ENCODE measurements at regions not wholly inside any gene's neighbourhood (a gene's known extent, or its start where the extent isn't known, plus 50 kb on each side); places are given as distances from the start of the nearest gene placed in this dataset.

- no TSS peak for BruUV-seq (replicated peaks)
- intact Hi-C loops (cut with micrococcal nuclease), result no loop called here
- Histone ChIP-seq H4K20me1 (ENCODE audit: low read length) (no peaks in the 10 kb centered on the region), H3K4me3 (ENCODE audit: low read length) (no peak overlapping the region), H3K36me3 (ENCODE audit: low read depth, low read length) (no peaks in the 10 kb centered on the region), H3K9ac (ENCODE audit: low read length) (no peak overlapping the region), H3K27me3 (ENCODE audit: low read length) (no peaks in the 10 kb centered on the region), H3K4me2 (ENCODE audit: low read length) (no peak overlapping the region), H2AFZ (ENCODE audit: low read length) (no peak overlapping the region), H3K79me2 (ENCODE audit: low read length) (no peaks in the 10 kb centered on the region), H3K4me1 (ENCODE audit: insufficient read depth, low read length) (no peaks in the 10 kb centered on the region), H3K9me3 (ENCODE audit: low read length) (no peaks in the 10 kb centered on the region; the same call in 1 of the 2 replicates), H3K9me2 (replicated peaks; ENCODE audit: low read length) (no peaks in the 10 kb centered on the region), H3F3A (ENCODE audit: low read length, unreplicated experiment) (no peaks in the 10 kb centered on the region), H3K27ac (ENCODE audit: low read length) (no peak overlapping the region)
- TF ChIP-seq CTCF (conservative IDR thresholded peaks at IDR 0.05; ENCODE audit: low read depth, low read length) (no peak), EZH2 (IDR thresholded peaks at IDR 0.05; ENCODE audit: low read length, unreplicated experiment) (no peak), EZH2phosphoT487 (IDR thresholded peaks at IDR 0.05; ENCODE audit: borderline replicate concordance, low read length) (no peak)
- DNase-seq (peak; percentile 28), ATAC-seq (peak; percentile 35; the same call in 1 of the 2 replicates)
- POLR2A ChIA-PET (ENCODE audit: unreplicated experiment), result no interaction called here
- CTCF ChIA-PET, result no interaction called here
These were observed 222.1 kb upstream of the SNX7 start for GRCh38 chr1:98439471-98439870.

- H4K20me1 ChIP-seq (ENCODE audit: low read length), result no peaks in the 10 kb centered on the region
- no peaks in the 10 kb centered on the region for H3K36me3 ChIP-seq (ENCODE audit: low read depth, low read length)
- no peak overlapping the region for H3K27ac ChIP-seq (ENCODE audit: low read length)
- H3K9me2 ChIP-seq (replicated peaks; ENCODE audit: low read length), result no peaks in the 10 kb centered on the region
- H3K9me3 ChIP-seq (ENCODE audit: low read length), result no peaks in the 10 kb centered on the region; the same call in 1 of the 2 replicates
- no peak overlapping the region for H3K4me3 ChIP-seq (ENCODE audit: low read length)
- ChIA-PET POLR2A (ENCODE audit: unreplicated experiment) (no interaction called here), CTCF (no interaction called here)
- no peak overlapping the region for H2AFZ ChIP-seq (ENCODE audit: low read length)
- H3K4me1 ChIP-seq (ENCODE audit: insufficient read depth, low read length), result no peaks in the 10 kb centered on the region
- intact Hi-C loops (cut with micrococcal nuclease), result no loop called here
- H3K4me2 ChIP-seq (ENCODE audit: low read length), result no peak overlapping the region
- no peak for ATAC-seq
- TF ChIP-seq CTCF (conservative IDR thresholded peaks at IDR 0.05; ENCODE audit: low read depth, low read length) (no peak), EZH2 (IDR thresholded peaks at IDR 0.05; ENCODE audit: low read length, unreplicated experiment) (no peak), EZH2phosphoT487 (IDR thresholded peaks at IDR 0.05; ENCODE audit: borderline replicate concordance, low read length) (no peak)
- H3K79me2 ChIP-seq (ENCODE audit: low read length), result no peaks in the 10 kb centered on the region
- H3K9ac ChIP-seq (ENCODE audit: low read length), result no peak overlapping the region
- H3K27me3 ChIP-seq (ENCODE audit: low read length), result no peaks in the 10 kb centered on the region
- no peak for DNase-seq
- no TSS peak for BruUV-seq (replicated peaks)
- no peaks in the 10 kb centered on the region for H3F3A ChIP-seq (ENCODE audit: low read length, unreplicated experiment)
These were observed 224.0 kb upstream of the SNX7 start for GRCh38 chr1:98437540-98437939.

DNA sequence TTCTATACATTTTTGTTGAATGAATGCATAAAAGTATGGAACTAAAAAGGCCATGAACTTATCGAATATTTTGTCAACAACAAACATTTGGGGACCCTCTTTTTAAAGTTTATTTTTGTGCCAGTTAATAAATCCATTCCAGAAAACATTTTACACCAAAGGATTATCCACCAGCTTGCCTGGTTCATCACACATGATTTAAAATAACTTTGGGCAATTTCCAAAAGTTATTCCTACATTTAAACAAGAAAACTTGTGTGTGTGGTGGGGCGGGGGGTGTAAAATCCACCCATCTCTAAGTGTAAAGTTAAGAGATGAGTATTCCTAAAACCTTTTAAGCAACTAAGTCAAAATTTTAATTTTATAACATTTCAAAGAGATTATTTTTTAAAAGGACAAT, 224.5 kb upstream of the SNX7 start:
- no peak overlapping the region for H3K27ac ChIP-seq (ENCODE audit: low read length)
- no peaks in the 10 kb centered on the region for H3K79me2 ChIP-seq (ENCODE audit: low read length)
- ATAC-seq (no peak), DNase-seq (no peak)
- H3K9me2 ChIP-seq (replicated peaks; ENCODE audit: low read length), result no peaks in the 10 kb centered on the region
- CTCF ChIA-PET, result no interaction called here
- POLR2A ChIA-PET (ENCODE audit: unreplicated experiment), result no interaction called here
- no peak overlapping the region for H2AFZ ChIP-seq (ENCODE audit: low read length)
- no peaks in the 10 kb centered on the region for H3K4me1 ChIP-seq (ENCODE audit: insufficient read depth, low read length)
- H4K20me1 ChIP-seq (ENCODE audit: low read length), result no peaks in the 10 kb centered on the region
- no peak overlapping the region for H3K4me2 ChIP-seq (ENCODE audit: low read length)
- no peak overlapping the region for H3K4me3 ChIP-seq (ENCODE audit: low read length)
- BruUV-seq (replicated peaks), result no TSS peak
- intact Hi-C loops (cut with micrococcal nuclease), result no loop called here
- no peaks in the 10 kb centered on the region for H3K27me3 ChIP-seq (ENCODE audit: low read length)
- H3F3A ChIP-seq (ENCODE audit: low read length, unreplicated experiment), result no peaks in the 10 kb centered on the region
- TF ChIP-seq CTCF (conservative IDR thresholded peaks at IDR 0.05; ENCODE audit: low read depth, low read length) (no peak), EZH2phosphoT487 (IDR thresholded peaks at IDR 0.05; ENCODE audit: borderline replicate concordance, low read length) (no peak), EZH2 (IDR thresholded peaks at IDR 0.05; ENCODE audit: low read length, unreplicated experiment) (no peak)
- H3K9me3 ChIP-seq (ENCODE audit: low read length), result no peaks in the 10 kb centered on the region; the same call in 1 of the 2 replicates
- H3K36me3 ChIP-seq (ENCODE audit: low read depth, low read length), result no peaks in the 10 kb centered on the region
- H3K9ac ChIP-seq (ENCODE audit: low read length), result no peak overlapping the region
